Esophagus muscularis mucosa (tissue), 3 donors: ENCODE measurements at regions not wholly inside any gene's neighbourhood (a gene's known extent, or its start where the extent isn't known, plus 50 kb on each side); places are given as distances from the start of the nearest gene placed in this dataset.

Experiments
- CTCF ChIP-seq, 3 experiments: fragments of 200-600 bp in 2 of 3; fragments of 450-650 bp in 1 of 3; sonication (generic) in 2 of 3; IDR thresholded peaks; one replicate each; pipeline ENCODE4 v1.5.1; 2017 to 2019; ENCODE audit warnings: antibody characterized with exemption in 3 of 3, mild to moderate bottlenecking in 2 of 3, moderate library complexity in 1 of 3
- POLR2A ChIP-seq: fragments of 450-650 bp; IDR thresholded peaks from one replicate; pipeline ENCODE4 v1.6.1; 2017; ENCODE audit warnings: antibody characterized with exemption, moderate library complexity, mild to moderate bottlenecking, low read depth
- POLR2AphosphoS5 ChIP-seq, 2 donors: sonication (generic); formaldehyde crosslinking; IDR thresholded peaks; one replicate each; pipeline ENCODE4 v1.6.1; 2017; ENCODE audit warnings: antibody characterized with exemption in 2 of 2

GRCh38 chr5:20608567-20608966 lies 620.6 kb upstream of the CDH18 start:
- TF ChIP-seq CTCF (IDR thresholded peaks at IDR 0.05) (no peak), POLR2A (no peak), POLR2AphosphoS5 (IDR thresholded peaks at IDR 0.05) (no peak)
